GM23338 (cell line): ENCODE measurements at regions not wholly inside any gene's neighbourhood (a gene's known extent, or its start where the extent isn't known, plus 50 kb on each side); places are given as distances from the start of the nearest gene placed in this dataset.

ENCODE experiments used
- ATAC-seq: fragments of 200-7000 bp; cut with Tn5 transposase; 3 replicates; pipeline ENCODE4 v1.9.1; 2020
- DNase-seq: peaks from one replicate; pipeline ENCODE4 v3.0.0-alpha.2; 2015; ENCODE audit warnings: low spot score
- H2AFZ ChIP-seq: fragments of 200-600 bp; sonication (generic); 2 replicates; pipeline ENCODE4 v1.8.0; 2016; ENCODE audit warnings: antibody characterized with exemption, mild to moderate bottlenecking, moderate library complexity
- H3F3A ChIP-seq: fragments of 200-600 bp; sonication (generic); replicated peaks from 2 replicates; pipeline ENCODE4 v1.8.0; 2017; ENCODE audit warnings: antibody characterized with exemption, mixed run types, low read depth
- H3K27ac ChIP-seq: fragments of 200-600 bp; sonication (generic); 2 replicates; pipeline ENCODE4 v1.6.1; 2016; ENCODE audit warnings: low read depth
- H3K27me3 ChIP-seq: fragments of 200-600 bp; sonication (generic); 2 replicates; pipeline ENCODE4 v1.8.0; 2016; ENCODE audit warnings: mild to moderate bottlenecking, mixed run types, moderate library complexity; ENCODE audit not compliant: insufficient read depth
- H3K36me3 ChIP-seq: fragments of 200-600 bp; sonication (generic); 2 replicates; pipeline ENCODE4 v1.8.0; 2016; ENCODE audit warnings: mild to moderate bottlenecking; ENCODE audit not compliant: insufficient read depth
- H3K4me1 ChIP-seq: fragments of 200-600 bp; sonication (generic); 2 replicates; pipeline ENCODE4 v1.8.0; 2016; ENCODE audit warnings: mild to moderate bottlenecking, moderate library complexity; ENCODE audit not compliant: insufficient read depth
- H3K4me2 ChIP-seq: fragments of 200-600 bp; sonication (generic); 2 replicates; pipeline ENCODE4 v1.7.1; 2017; ENCODE audit warnings: mixed run types
- H3K4me3 ChIP-seq: fragments of 200-600 bp; sonication (generic); 2 replicates; pipeline ENCODE4 v1.6.1; 2016; ENCODE audit warnings: mixed run types
- H3K79me2 ChIP-seq: fragments of 200-600 bp; sonication (generic); replicated peaks from 2 replicates; pipeline ENCODE4 v1.8.0; 2017; ENCODE audit warnings: mild to moderate bottlenecking; ENCODE audit not compliant: insufficient read depth
- H3K9me2 ChIP-seq: fragments of 200-600 bp; sonication (generic); 2 replicates; pipeline ENCODE4 v1.8.0; 2017; ENCODE audit not compliant: insufficient read depth
- H4K20me1 ChIP-seq: fragments of 200-600 bp; sonication (generic); replicated peaks from 2 replicates; pipeline ENCODE4 v1.8.0; 2017; ENCODE audit warnings: mild to moderate bottlenecking; ENCODE audit not compliant: insufficient read depth
- H3K27ac Mint-ChIP-seq: 2 replicates; pipeline ENCODE4 v1.8.0; 2020; ENCODE audit warnings: inconsistent platforms, mild to moderate bottlenecking, moderate library complexity, mixed read lengths
- H3K27me3 Mint-ChIP-seq: 3 replicates; pipeline ENCODE4 v1.8.0; 2022; ENCODE audit warnings: low read depth, mild to moderate bottlenecking, moderate library complexity, mixed read lengths, inconsistent platforms; ENCODE audit not compliant: insufficient read depth, poor library complexity
- H3K36me3 Mint-ChIP-seq: 3 replicates; pipeline ENCODE4 v1.8.0; 2021; ENCODE audit warnings: low read depth, mild to moderate bottlenecking, inconsistent platforms, moderate library complexity, mixed read lengths
- H3K4me1 Mint-ChIP-seq: 3 replicates; pipeline ENCODE4 v1.8.0; 2020; ENCODE audit warnings: mild to moderate bottlenecking, inconsistent platforms, mixed read lengths
- H3K4me3 Mint-ChIP-seq: 3 replicates; pipeline ENCODE4 v1.8.0; 2021; ENCODE audit warnings: moderate library complexity, mild to moderate bottlenecking, inconsistent platforms, mixed read lengths
- H3K9me3 Mint-ChIP-seq: 3 replicates; pipeline ENCODE4 v1.8.0; 2020; ENCODE audit warnings: moderate library complexity, mild to moderate bottlenecking, inconsistent platforms, mixed read lengths
- CREB1 ChIP-seq: fragments of 250-450 bp; sonication (Bioruptor Pico); IDR thresholded peaks from 2 replicates; pipeline ENCODE4 v1.5.0; 2020; ENCODE audit warnings: low read depth, mild to moderate bottlenecking, moderate library complexity
- CTCF ChIP-seq, 2 experiments: fragments of 200-600 bp in 1 of 2; sonication (generic) in 1 of 2; conservative IDR thresholded peaks; 2 replicates each; pipeline versions ENCODE4 v1.5.1 to v1.6.1; 2016 to 2017; ENCODE audit warnings: antibody characterized with exemption in 2 of 2, low read depth in 2 of 2, mild to moderate bottlenecking in 2 of 2, moderate library complexity in 1 of 2
- EZH2 ChIP-seq: fragments of 200-600 bp; sonication (generic); IDR thresholded peaks from one replicate; pipeline ENCODE4 v1.8.0; 2017; ENCODE audit warnings: antibody characterized with exemption, mild to moderate bottlenecking, low read depth; ENCODE audit not compliant: unreplicated experiment
- EZH2phosphoT487 ChIP-seq: fragments of 200-600 bp; sonication (generic); IDR thresholded peaks from one replicate; pipeline ENCODE4 v1.8.1; 2018; ENCODE audit warnings: antibody characterized with exemption; ENCODE audit not compliant: unreplicated experiment
- JUNB ChIP-seq: IDR thresholded peaks from one replicate; pipeline ENCODE4 v1.6.1; 2016; ENCODE audit warnings: antibody characterized with exemption; ENCODE audit not compliant: unreplicated experiment
- NANOG ChIP-seq: IDR thresholded peaks from 2 replicates; pipeline ENCODE4 v1.6.1; 2016; ENCODE audit warnings: antibody characterized with exemption, borderline replicate concordance
- POLR2AphosphoS5 ChIP-seq: IDR thresholded peaks from 2 replicates; pipeline ENCODE4 v1.6.1; 2016; ENCODE audit warnings: antibody characterized with exemption, low read depth
- REST ChIP-seq: IDR thresholded peaks from one replicate; pipeline ENCODE4 v1.6.1; 2018; ENCODE audit warnings: antibody characterized with exemption; ENCODE audit not compliant: unreplicated experiment
- STAT1 ChIP-seq: IDR thresholded peaks from one replicate; pipeline ENCODE4 v1.6.1; 2016; ENCODE audit warnings: antibody characterized with exemption; ENCODE audit not compliant: unreplicated experiment
- ZNF114 ChIP-seq: fragments of 250-450 bp; sonication (Bioruptor Pico); IDR thresholded peaks from 2 replicates; pipeline ENCODE4 v1.5.0; 2020; ENCODE audit warnings: mild to moderate bottlenecking, moderate library complexity
- ZNF331 ChIP-seq: fragments of 250-450 bp; sonication (Bioruptor Pico); IDR thresholded peaks from 2 replicates; pipeline ENCODE4 v1.5.0; 2020; ENCODE audit warnings: low read depth, mild to moderate bottlenecking, moderate library complexity
- TF ChIP-seq, protein P1 (sequence below): IDR thresholded peaks from 2 replicates; pipeline ENCODE4 v1.6.1; 2016; ENCODE audit warnings: antibody characterized with exemption
- TF ChIP-seq, protein P2 (sequence below): fragments of 250-450 bp; sonication (Bioruptor Pico); IDR thresholded peaks from 2 replicates; pipeline ENCODE4 v1.5.0; 2020; ENCODE audit warnings: mild to moderate bottlenecking, moderate library complexity

GRCh38 chr7:42452356-42452755 lies 215.3 kb upstream of the GLI3 start:
- Mint-ChIP-seq H3K27me3 (no peaks in the 10 kb centered on the region), H3K4me3 (no peak overlapping the region), H3K36me3 (no peaks in the 10 kb centered on the region), H3K4me1 (no peaks in the 10 kb centered on the region), H3K9me3 (no peaks in the 10 kb centered on the region; the same call in 2 of the 3 replicates), H3K27ac (no peak overlapping the region)
- no peak for TF ChIP-seq EZH2
- no peak for TF ChIP-seq ZNF114 (CRISPR knock-in tag)
- no peak for TF ChIP-seq ZNF331 (CRISPR knock-in tag)
- TF ChIP-seq, protein P1, sequence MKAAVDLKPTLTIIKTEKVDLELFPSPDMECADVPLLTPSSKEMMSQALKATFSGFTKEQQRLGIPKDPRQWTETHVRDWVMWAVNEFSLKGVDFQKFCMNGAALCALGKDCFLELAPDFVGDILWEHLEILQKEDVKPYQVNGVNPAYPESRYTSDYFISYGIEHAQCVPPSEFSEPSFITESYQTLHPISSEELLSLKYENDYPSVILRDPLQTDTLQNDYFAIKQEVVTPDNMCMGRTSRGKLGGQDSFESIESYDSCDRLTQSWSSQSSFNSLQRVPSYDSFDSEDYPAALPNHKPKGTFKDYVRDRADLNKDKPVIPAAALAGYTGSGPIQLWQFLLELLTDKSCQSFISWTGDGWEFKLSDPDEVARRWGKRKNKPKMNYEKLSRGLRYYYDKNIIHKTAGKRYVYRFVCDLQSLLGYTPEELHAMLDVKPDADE: no peak
- no peak for TF ChIP-seq CREB1 (CRISPR knock-in tag)
- TF ChIP-seq POLR2AphosphoS5: no peak
- no peak for TF ChIP-seq EZH2phosphoT487
- TF ChIP-seq JUNB: no peak
- TF ChIP-seq CTCF (conservative IDR thresholded peaks at IDR 0.05; ENCODE audit: low read depth in 2 of 2): no peak
- TF ChIP-seq REST: no peak
- TF ChIP-seq NANOG: no peak
- TF ChIP-seq, protein P2, sequence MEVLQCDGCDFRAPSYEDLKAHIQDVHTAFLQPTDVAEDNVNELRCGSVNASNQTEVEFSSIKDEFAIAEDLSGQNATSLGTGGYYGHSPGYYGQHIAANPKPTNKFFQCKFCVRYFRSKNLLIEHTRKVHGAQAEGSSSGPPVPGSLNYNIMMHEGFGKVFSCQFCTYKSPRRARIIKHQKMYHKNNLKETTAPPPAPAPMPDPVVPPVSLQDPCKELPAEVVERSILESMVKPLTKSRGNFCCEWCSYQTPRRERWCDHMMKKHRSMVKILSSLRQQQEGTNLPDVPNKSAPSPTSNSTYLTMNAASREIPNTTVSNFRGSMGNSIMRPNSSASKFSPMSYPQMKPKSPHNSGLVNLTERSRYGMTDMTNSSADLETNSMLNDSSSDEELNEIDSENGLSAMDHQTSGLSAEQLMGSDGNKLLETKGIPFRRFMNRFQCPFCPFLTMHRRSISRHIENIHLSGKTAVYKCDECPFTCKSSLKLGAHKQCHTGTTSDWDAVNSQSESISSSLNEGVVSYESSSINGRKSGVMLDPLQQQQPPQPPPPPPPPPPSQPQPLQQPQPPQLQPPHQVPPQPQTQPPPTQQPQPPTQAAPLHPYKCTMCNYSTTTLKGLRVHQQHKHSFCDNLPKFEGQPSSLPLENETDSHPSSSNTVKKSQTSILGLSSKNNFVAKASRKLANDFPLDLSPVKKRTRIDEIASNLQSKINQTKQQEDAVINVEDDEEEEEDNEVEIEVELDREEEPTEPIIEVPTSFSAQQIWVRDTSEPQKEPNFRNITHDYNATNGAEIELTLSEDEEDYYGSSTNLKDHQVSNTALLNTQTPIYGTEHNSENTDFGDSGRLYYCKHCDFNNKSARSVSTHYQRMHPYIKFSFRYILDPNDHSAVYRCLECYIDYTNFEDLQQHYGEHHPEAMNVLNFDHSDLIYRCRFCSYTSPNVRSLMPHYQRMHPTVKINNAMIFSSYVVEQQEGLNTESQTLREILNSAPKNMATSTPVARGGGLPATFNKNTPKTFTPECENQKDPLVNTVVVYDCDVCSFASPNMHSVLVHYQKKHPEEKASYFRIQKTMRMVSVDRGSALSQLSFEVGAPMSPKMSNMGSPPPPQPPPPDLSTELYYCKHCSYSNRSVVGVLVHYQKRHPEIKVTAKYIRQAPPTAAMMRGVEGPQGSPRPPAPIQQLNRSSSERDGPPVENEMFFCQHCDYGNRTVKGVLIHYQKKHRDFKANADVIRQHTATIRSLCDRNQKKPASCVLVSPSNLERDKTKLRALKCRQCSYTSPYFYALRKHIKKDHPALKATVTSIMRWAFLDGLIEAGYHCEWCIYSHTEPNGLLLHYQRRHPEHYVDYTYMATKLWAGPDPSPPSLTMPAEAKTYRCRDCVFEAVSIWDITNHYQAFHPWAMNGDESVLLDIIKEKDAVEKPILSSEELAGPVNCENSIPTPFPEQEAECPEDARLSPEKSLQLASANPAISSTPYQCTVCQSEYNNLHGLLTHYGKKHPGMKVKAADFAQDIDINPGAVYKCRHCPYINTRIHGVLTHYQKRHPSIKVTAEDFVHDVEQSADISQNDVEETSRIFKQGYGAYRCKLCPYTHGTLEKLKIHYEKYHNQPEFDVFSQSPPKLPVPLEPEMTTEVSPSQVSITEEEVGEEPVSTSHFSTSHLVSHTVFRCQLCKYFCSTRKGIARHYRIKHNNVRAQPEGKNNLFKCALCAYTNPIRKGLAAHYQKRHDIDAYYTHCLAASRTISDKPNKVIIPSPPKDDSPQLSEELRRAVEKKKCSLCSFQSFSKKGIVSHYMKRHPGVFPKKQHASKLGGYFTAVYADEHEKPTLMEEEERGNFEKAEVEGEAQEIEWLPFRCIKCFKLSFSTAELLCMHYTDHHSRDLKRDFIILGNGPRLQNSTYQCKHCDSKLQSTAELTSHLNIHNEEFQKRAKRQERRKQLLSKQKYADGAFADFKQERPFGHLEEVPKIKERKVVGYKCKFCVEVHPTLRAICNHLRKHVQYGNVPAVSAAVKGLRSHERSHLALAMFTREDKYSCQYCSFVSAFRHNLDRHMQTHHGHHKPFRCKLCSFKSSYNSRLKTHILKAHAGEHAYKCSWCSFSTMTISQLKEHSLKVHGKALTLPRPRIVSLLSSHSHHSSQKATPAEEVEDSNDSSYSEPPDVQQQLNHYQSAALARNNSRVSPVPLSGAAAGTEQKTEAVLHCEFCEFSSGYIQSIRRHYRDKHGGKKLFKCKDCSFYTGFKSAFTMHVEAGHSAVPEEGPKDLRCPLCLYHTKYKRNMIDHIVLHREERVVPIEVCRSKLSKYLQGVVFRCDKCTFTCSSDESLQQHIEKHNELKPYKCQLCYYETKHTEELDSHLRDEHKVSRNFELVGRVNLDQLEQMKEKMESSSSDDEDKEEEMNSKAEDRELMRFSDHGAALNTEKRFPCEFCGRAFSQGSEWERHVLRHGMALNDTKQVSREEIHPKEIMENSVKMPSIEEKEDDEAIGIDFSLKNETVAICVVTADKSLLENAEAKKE (CRISPR knock-in tag): no peak
- TF ChIP-seq STAT1: no peak
- Histone ChIP-seq H3K4me2 (no peak overlapping the region), H3K79me2 (no peaks in the 10 kb centered on the region), H3K27me3 (no peaks in the 10 kb centered on the region), H3F3A (no peaks in the 10 kb centered on the region), H2AFZ (no peak overlapping the region), H3K4me3 (no peak overlapping the region), H3K27ac (no peak overlapping the region), H3K36me3 (no peaks in the 10 kb centered on the region), H3K9me2 (no peaks in the 10 kb centered on the region), H3K4me1 (no peaks in the 10 kb centered on the region), H4K20me1 (no peaks in the 10 kb centered on the region)
- DNase-seq: no peak
- no peak for ATAC-seq
